GM12878 (cell line): ENCODE measurements at regions not wholly inside any gene's neighbourhood (a gene's known extent, or its start where the extent isn't known, plus 50 kb on each side); places are given as distances from the start of the nearest gene placed in this dataset.

Experiments
- ATF2 ChIP-seq: IDR thresholded peaks from 2 replicates; pipeline ENCODE4 v1.6.1; 2012; ENCODE audit warnings: low read length, inconsistent platforms
- CTCF ChIP-seq, 3 experiments: IDR thresholded peaks in 2 of 3; conservative IDR thresholded peaks in 1 of 3; 2 replicates each; pipeline ENCODE4 v1.5.1; 2011; ENCODE audit warnings: low read depth in 3 of 3, low read length in 3 of 3, mild to moderate bottlenecking in 3 of 3, control low read depth in 2 of 3, moderate library complexity in 2 of 3, inconsistent platforms in 1 of 3, mixed read lengths in 1 of 3; ENCODE audit not compliant: control insufficient read depth in 2 of 3, insufficient read depth in 1 of 3; ENCODE audit errors: extremely low read depth in 1 of 3
- HDAC6 ChIP-seq: fragments of 200-600 bp; sonication (generic); IDR thresholded peaks from one replicate; pipeline ENCODE4 v1.8.0; 2017; ENCODE audit warnings: antibody characterized with exemption; ENCODE audit not compliant: unreplicated experiment
- MEF2A ChIP-seq: IDR thresholded peaks from 2 replicates; pipeline ENCODE4 v1.6.1; 2011; ENCODE audit warnings: low read depth, mild to moderate bottlenecking, low read length, moderate library complexity; ENCODE audit not compliant: insufficient read depth
- POLR2A ChIP-seq: IDR thresholded peaks from 2 replicates; pipeline ENCODE4 v1.6.1; 2011; ENCODE audit warnings: low read depth, mild to moderate bottlenecking, low read length
- TCF12 ChIP-seq: IDR thresholded peaks from 2 replicates; pipeline ENCODE4 v1.6.1; 2011; ENCODE audit warnings: low read depth, mild to moderate bottlenecking, low read length
- ZBED1 ChIP-seq: IDR thresholded peaks from 2 replicates; pipeline ENCODE4 v1.6.1; 2016; ENCODE audit warnings: borderline replicate concordance
- ZBTB40 ChIP-seq: fragments of 450-650 bp; IDR thresholded peaks from 2 replicates; pipeline ENCODE4 v1.6.1; 2016; ENCODE audit warnings: mild to moderate bottlenecking, moderate library complexity, borderline replicate concordance

GRCh38 chrX:98362630-98363029 lies 1478.9 kb downstream of the RPA4 start:
- TF ChIP-seq CTCF (IDR thresholded peaks at IDR 0.05 in 2 of 3, conservative IDR thresholded peaks at IDR 0.05 in 1 of 3; ENCODE audit: control insufficient read depth in 2 of 3, extremely low read depth in 1 of 3, insufficient read depth in 1 of 3, low read depth in 3 of 3, low read length in 3 of 3) = no peak
- TF ChIP-seq MEF2A = no peak
- TF ChIP-seq TCF12 = no peak
- no peak for TF ChIP-seq ZBTB40
- no peak for TF ChIP-seq HDAC6
- no peak for TF ChIP-seq POLR2A
- no peak for TF ChIP-seq ZBED1
- TF ChIP-seq ATF2 = no peak
